Body of pancreas (tissue), 4 donors: ENCODE measurements at regions not wholly inside any gene's neighbourhood (a gene's known extent, or its start where the extent isn't known, plus 50 kb on each side); places are given as distances from the start of the nearest gene placed in this dataset.

Experiments
- ATAC-seq: fragments of 150-250 bp; one replicate; pipeline ENCODE4 v1.9.1; 2016
- DNase-seq, 4 donors: peaks; one replicate each; pipeline ENCODE4 v3.0.0-alpha.2; 2019
- H3K27ac ChIP-seq, 4 donors: fragments of 200-600 bp; sonication (generic); 1 replicate in 3 of 4; 2 replicates in 1 of 4; pipeline versions ENCODE4 v1.5.1 to v1.6.1; 2016 to 2019; ENCODE audit warnings: mild to moderate bottlenecking in 1 of 4, mixed read lengths in 1 of 4, moderate library complexity in 1 of 4
- H3K27me3 ChIP-seq, 2 donors: fragments of 200-600 bp; sonication (generic); one replicate each; pipeline ENCODE4 v1.6.0; 2016; ENCODE audit warnings: mild to moderate bottlenecking in 1 of 2
- H3K36me3 ChIP-seq, 2 donors: fragments of 200-600 bp; sonication (generic); replicated peaks in 1 of 2; 2 replicates each; pipeline ENCODE4 v1.5.1; 2016; ENCODE audit warnings: low read depth in 2 of 2; ENCODE audit not compliant: insufficient read depth in 1 of 2
- H3K4me1 ChIP-seq: fragments of 200-600 bp; sonication (generic); one replicate; pipeline ENCODE4 v1.6.0; 2016
- H3K4me3 ChIP-seq, 2 donors: fragments of 200-600 bp; sonication (generic); 1 replicate in 1 of 2; 2 replicates in 1 of 2; pipeline ENCODE4 v1.5.1; 2016 to 2019
- H3K9me3 ChIP-seq, 3 donors: fragments of 200-600 bp; sonication (generic); 1 replicate in 2 of 3; 2 replicates in 1 of 3; pipeline ENCODE4 v1.5.1; 2016
- POLR2A ChIP-seq, 3 donors: fragments of 450-650 bp; IDR thresholded peaks; one replicate each; pipeline ENCODE4 v1.6.1; 2016; ENCODE audit warnings: antibody characterized with exemption in 3 of 3, mild to moderate bottlenecking in 2 of 3
- WGBS, 2 donors: methylation state at CpG; one replicate each; pipeline ENCODE4 v1.1.5; 2017; 5-methylcytosine and 5-hydroxymethylcytosine counted together
- intact Hi-C: fragments of 100-400 bp; cut with DNase I; formaldehyde crosslinking; loops from one replicate; pipeline ENCODE4 v1.15.1; 2023
- TF ChIP-seq, protein P1 (sequence below), 7 experiments: fragments of 450-650 bp in 4 of 7; fragments of 200-600 bp in 3 of 7; sonication (generic) in 3 of 7; IDR thresholded peaks; one replicate each; pipeline ENCODE4 v1.5.1; 2016 to 2019; ENCODE audit warnings: antibody characterized with exemption in 7 of 7

- H3K4me3 ChIP-seq, result no peak overlapping the region
- DNase-seq, result no peak
- no peaks in the 10 kb centered on the region for H3K9me3 ChIP-seq
- WGBS, 2 donors, result 89 to 98% methylated on average over 2 of the region's 2 CpGs
- no peak overlapping the region for H3K27ac ChIP-seq
- no peak for ATAC-seq
- no peaks in the 10 kb centered on the region for H3K36me3 ChIP-seq
- H3K4me1 ChIP-seq, result no peaks in the 10 kb centered on the region
- no peaks in the 10 kb centered on the region for H3K27me3 ChIP-seq
- TF ChIP-seq, protein P1, sequence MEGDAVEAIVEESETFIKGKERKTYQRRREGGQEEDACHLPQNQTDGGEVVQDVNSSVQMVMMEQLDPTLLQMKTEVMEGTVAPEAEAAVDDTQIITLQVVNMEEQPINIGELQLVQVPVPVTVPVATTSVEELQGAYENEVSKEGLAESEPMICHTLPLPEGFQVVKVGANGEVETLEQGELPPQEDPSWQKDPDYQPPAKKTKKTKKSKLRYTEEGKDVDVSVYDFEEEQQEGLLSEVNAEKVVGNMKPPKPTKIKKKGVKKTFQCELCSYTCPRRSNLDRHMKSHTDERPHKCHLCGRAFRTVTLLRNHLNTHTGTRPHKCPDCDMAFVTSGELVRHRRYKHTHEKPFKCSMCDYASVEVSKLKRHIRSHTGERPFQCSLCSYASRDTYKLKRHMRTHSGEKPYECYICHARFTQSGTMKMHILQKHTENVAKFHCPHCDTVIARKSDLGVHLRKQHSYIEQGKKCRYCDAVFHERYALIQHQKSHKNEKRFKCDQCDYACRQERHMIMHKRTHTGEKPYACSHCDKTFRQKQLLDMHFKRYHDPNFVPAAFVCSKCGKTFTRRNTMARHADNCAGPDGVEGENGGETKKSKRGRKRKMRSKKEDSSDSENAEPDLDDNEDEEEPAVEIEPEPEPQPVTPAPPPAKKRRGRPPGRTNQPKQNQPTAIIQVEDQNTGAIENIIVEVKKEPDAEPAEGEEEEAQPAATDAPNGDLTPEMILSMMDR (IDR thresholded peaks at IDR 0.05), result no peak
- TF ChIP-seq POLR2A (IDR thresholded peaks at IDR 0.05), result no peak
- intact Hi-C loops, result no loop called here
These were observed 59.8 kb upstream of the HAO2 start for GRCh38 chr1:119308806-119309205.

GRCh38 chr1:119310301-119310700 is 58.3 kb upstream of the HAO2 start:
- no peaks in the 10 kb centered on the region for H3K4me1 ChIP-seq
- no peaks in the 10 kb centered on the region for H3K36me3 ChIP-seq
- no peaks in the 10 kb centered on the region for H3K27me3 ChIP-seq
- intact Hi-C loops, result no loop called here
- no peak overlapping the region for H3K4me3 ChIP-seq
- DNase-seq (no peak), ATAC-seq (no peak)
- no peak for TF ChIP-seq POLR2A (IDR thresholded peaks at IDR 0.05)
- TF ChIP-seq, protein P1 (IDR thresholded peaks at IDR 0.05), result no peak
- no peaks in the 10 kb centered on the region for H3K9me3 ChIP-seq
- WGBS, 2 donors, result 45 to 59% methylated on average over 3 of the region's 3 CpGs
- no peak overlapping the region for H3K27ac ChIP-seq

GRCh38 chr1:119312500-119312899 is 56.1 kb upstream of the HAO2 start:
- H3K4me1 ChIP-seq, result no peaks in the 10 kb centered on the region

DNA sequence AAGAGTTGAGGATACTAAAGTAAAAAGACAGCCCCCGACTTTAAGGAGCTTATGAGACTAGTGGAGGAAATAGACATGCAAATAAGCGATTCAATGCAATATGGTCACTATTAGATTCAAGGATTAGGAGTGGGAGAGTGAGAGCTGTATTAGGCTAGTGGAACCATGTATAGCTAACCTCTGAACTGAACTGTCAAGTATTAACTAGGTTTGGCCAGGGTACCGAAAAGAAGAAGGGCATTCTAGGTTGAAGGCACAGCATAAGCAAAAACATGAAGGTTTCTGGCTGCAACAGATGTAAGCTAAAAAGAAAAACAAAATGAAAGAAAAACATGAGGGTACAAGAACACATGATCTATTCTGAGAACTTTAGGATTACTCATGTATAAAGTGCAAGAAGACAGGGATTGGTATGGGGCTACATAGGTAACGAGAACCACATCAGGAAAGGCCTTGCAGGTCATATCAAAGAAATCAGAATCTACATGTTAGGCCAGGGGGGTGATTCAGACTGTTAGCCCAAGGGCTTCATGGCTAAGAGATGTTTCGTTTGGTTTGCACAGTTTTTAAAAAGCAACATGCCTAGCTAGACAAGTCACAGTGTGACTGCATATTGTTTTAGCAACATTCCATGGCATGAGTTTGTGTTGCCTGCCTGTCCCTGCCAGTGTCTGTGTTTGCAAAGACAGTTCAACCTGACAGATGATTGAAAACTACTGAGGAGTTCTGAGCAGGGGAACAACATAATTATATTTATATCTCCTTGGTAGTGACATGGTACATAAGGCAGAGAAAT is 54.4 kb upstream of the HAO2 start:
- no peak overlapping the region for H3K4me3 ChIP-seq

More at GRCh38 chr1:119312500-119312899, 56.1 kb upstream of the HAO2 start:
- DNase-seq (no peak), ATAC-seq (no peak)
- no peak overlapping the region for H3K4me3 ChIP-seq
- no peak for TF ChIP-seq POLR2A (IDR thresholded peaks at IDR 0.05)
- TF ChIP-seq, protein P1 (IDR thresholded peaks at IDR 0.05), result no peak
- H3K9me3 ChIP-seq, result no peaks in the 10 kb centered on the region
- intact Hi-C loops, result no loop called here
- no peaks in the 10 kb centered on the region for H3K36me3 ChIP-seq
- WGBS, 2 donors, result 63% methylated on average over 4 of the region's 4 CpGs
- H3K27me3 ChIP-seq, result no peaks in the 10 kb centered on the region
- H3K27ac ChIP-seq, result no peak overlapping the region

More for the DNA sequence above, 54.4 kb upstream of the HAO2 start:
- TF ChIP-seq POLR2A (IDR thresholded peaks at IDR 0.05), result no peak
- TF ChIP-seq, protein P1 (IDR thresholded peaks at IDR 0.05), result no peak
- ATAC-seq (no peak), DNase-seq (no peak)
- Histone ChIP-seq H3K36me3 (no peaks in the 10 kb centered on the region), H3K4me1 (no peaks in the 10 kb centered on the region), H3K27ac (no peak overlapping the region), H3K9me3 (no peaks in the 10 kb centered on the region), H3K27me3 (no peaks in the 10 kb centered on the region)
- WGBS, 2 donors, result 68 to 83% methylated on average over 5 of the region's 5 CpGs
- intact Hi-C loops, result no loop called here
